COR-L47 (cell line): ENCODE measurements at regions not wholly inside any gene's neighbourhood (a gene's known extent, or its start where the extent isn't known, plus 50 kb on each side); places are given as distances from the start of the nearest gene placed in this dataset.

Experiments used
- DNase-seq: peaks from one replicate; lab custom pipeline; 2025; lab: John Stamatoyannopoulos, UW

GRCh38 chr2:16050908-16051489, 110.6 kb downstream of the MYCN start:
- DNase-seq = no peak

GRCh38 chr2:16050261-16050907, 110.0 kb downstream of the MYCN start:
- no peak for DNase-seq

- DNase-seq = no peak
Measured at GRCh38 chr2:16049406-16049805, 109.1 kb downstream of the MYCN start.

DNA sequence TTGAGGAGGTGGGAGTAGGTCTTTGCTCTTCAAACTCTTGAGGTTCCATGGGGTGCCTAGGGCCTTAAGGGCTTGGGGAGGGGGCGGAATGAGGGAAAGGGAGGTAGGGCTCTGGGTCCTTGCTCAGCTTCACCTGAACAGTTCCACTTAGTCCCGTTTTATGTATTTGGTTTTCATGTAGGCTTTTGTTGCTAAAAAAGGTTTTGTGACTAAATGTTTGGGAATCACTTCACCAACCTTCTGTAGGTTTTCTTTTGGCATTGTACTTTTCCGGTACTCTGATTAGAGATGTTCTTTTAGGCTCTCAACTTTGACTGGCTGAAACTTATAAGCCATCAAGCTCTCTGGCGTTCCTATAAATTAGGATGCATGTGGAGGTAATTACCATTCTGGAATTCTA, 108.1 kb downstream of the MYCN start:
- DNase-seq = no peak

DNA sequence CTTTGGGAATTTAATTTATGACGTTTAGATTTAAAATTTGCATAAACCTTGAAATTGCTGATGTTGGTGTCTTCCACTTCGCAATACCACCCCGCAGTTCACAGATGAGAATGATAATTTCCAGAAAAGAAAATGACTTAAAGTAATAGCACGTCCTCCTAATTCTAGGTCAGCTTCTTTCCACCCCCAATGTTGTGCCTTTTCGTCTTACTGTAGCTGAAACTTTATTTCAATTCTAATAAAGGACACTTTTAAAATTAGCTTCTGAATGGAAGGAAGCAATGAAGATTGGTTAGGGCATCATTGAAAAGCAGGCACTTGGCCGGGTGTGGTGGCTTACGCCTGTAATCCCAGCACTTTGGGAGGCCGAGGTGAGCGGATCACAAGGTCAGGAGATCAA, 107.4 kb downstream of the MYCN start:
- DNase-seq = no peak

DNA sequence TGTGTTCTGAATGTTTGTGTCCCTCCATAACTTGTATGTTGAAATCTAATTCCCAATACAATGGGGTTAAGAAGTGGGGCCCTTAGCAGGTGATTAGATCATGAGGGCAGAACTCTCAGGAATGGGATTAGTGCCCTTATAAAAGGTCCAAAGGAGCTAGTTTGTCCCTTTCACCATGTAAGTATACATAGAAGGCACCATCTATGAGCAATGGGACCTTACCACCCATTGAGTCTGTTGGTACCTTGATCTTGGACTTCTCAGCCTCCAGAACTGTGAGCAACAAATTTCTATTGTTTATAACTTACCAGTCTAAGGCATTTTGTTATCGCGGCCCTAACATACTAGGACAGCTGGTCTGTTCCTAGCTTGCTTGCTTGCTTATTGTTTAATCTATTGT, 106.3 kb downstream of the MYCN start:
- DNase-seq = no peak

DNA sequence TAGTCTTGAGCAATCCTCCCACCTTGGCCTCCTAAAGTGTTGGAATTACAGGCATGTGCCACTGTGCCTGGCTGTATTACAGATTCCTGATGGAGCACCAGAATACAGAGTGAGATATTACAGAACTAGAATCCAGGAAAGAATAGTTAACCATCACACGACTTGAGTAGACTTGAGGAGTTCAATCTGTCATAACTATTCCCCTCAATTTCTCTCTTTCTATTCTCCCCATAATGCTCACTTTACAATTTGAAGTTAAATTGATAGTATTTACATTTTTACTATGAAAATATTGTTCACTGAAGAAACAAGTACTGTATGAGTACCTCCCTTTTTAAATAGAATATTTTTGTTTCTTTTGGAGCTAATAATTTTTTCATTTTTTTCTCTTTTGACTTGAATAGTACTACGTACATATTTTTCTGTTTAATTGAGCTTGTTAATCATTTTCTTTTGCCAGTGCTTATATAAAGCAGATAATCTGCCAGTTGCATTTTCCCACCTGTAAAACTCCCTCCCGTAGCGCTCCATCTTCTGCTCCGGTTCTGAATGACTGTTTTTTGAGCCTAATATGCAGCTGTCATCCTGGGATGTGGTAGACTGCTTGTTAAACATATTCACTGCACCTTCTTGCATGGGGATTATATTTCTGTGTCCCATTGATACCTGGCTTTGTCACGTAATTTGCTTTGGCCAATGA, 105.5 kb downstream of the MYCN start:
- DNase-seq = no peak

DNA sequence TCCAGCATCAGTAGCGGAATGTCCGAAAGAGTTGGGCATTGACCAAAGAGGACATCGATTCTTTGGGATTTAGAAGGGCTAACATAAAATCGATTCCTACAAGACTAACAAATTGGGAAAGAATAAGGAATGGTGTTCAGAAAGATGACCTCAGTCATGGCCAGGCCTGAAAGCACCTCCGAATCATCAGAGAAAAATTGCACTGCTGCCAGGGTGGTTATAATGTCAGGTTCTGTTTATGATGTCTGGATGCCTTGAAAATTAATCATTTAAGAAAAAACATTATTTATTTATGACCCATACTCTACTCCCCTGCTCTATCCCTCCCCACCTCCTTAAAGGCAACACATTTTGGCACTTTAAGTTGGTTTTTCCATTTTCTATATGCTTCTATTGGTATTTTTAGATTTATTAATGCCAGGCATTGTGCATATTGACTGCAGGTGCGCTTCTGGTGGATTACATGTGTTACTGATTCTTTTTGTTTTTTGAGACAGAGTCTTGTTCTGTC, 104.7 kb downstream of the MYCN start:
- no peak for DNase-seq

DNA sequence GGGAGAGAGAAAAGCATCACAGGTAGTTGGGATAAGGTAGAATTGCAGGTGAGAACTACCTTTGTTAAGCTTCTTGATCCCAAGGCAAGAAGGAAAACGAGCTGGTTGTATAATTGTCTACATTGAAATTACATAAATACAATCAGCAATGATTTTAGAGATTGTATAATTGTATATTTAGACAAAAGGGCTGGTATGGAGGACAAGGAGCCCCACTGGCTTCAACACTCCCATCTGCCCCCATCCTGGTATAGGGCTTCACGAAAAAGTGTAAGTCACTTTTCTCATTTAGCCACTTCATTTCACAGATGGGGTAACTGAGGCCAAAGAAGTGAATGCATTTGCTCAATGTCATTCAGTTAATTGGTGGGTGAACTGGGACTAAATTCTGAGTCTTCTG, 103.3 kb downstream of the MYCN start:
- no peak for DNase-seq

DNA sequence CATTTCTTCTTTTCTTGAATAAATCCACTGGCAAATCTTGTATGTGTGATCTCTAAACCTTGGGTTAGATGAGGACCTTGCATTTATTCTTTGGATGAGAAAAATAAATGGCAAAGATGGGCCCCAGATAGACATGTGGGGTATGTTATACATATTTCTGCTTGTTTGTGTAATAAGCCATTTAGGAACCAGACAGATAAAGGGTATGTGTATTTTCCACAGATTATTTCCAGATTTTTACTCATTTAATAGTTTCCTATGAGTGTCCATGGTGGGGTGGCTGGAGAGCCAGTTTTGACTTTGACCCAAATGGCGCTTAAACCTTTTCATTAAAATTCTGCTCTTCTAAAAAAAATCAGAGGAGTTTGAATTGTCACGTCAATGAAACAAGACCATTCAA, 102.8 kb downstream of the MYCN start:
- no peak for DNase-seq

GRCh38 chr2:16042201-16042700, 101.9 kb downstream of the MYCN start:
- DNase-seq = no peak

DNA sequence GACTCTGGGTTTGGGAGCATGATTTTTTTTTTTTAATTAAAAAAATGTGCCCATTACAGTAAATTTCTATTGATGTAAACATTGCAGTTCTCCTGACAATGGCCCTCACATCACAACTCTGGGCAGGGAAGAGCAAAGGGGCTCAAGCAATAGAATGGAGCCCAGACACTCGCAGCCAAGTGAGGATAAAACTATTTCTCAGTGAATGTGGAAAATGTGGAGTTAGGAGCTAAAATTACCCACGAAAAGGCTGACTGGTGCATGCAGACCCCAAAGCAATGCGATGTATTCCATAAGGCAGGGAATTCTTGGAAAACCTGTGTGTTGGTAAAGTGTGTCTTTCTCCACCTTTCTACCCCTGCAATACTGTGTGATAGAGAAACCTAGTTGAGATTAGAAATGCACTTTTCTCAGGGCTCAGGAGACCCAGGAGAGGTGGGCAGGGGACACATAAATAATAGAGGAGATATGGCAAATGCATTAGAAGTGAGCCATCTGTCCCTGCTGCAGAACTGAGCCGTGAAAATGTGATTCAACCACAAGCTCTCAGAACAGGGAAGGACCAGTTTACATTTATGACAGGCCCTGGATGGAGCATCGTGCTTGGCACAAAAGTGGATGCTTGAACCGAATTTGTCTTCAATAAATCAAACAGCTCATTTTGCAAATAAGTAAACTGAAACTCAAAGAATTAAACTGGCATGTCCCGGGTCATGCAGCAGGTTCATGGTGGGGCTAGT, 100.1 kb downstream of the MYCN start:
- DNase-seq = no peak

- DNase-seq = no peak
Measured at GRCh38 chr2:16039823-16040222, 99.5 kb downstream of the MYCN start.

- DNase-seq = no peak
Measured at GRCh38 chr2:16039055-16039454, 98.7 kb downstream of the MYCN start.

DNA sequence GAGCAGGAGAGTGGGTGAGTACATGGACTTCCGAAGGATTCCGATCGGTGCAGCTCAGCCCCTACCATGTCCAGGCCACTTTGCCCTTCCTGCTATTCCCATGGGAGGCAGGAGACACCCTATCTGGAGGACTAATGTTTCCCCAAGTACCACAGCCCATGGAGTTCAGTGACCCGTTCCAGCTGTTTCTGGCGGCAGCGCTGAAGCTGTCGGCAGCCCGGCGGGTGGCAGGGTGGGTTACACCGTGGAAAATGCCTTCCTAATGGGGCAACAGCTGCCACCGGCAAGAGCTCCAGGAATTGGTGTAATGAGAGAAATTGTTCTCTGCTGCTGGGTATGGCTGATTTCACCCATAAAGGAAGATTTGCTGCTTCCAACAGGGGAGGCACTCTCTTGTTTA, 98.3 kb downstream of the MYCN start:
- DNase-seq = no peak

DNA sequence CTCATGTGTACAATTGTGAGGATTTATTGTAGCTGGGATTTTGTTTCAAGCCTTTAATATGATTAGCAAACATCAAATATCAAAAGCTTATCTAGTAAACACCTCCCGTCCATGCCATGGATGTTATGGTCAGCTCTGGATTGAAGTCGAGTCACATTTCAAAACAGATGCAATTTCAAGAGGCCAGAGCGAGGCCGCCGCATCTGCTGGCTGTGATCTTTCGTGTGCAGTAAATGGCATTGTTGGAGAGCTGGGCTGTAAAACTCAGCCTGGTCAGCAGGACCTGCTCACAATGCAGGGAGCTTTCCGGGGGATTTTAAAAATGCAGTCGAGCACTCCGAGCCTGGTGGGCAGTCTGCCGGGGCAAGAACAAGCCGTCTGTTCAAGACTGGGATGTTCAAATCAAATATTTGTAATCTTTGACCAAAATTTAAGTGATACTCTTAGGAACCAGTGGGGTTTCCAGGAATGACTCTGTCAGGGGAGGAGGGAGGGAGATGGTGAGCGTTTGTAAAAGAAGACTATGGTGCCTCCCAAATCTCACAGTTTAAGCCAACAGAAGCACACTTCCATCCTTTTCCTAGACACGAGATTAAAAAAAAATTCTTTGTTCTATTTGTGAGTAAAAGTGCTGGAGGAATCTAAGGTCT, 97.6 kb downstream of the MYCN start:
- no peak for DNase-seq

DNA sequence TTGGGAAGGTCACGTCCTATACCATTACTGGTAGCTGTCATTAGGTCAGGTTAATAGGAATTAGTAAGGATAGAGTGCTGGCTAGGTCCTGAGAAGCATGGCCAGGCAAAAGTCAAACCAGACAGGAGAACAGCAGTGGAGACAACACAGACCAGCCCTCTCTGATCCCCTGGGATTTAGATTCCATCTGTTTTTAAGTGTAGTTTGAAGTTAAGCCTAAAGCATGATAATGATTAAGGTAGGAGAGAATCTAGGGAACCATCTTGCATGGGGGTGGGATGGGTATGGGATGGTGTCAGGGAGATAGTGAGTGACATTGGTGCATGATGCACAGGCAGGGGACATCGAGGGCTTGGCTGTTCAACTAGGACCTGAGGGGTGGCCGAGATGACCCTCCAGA, 96.6 kb downstream of the MYCN start:
- no peak for DNase-seq

DNA sequence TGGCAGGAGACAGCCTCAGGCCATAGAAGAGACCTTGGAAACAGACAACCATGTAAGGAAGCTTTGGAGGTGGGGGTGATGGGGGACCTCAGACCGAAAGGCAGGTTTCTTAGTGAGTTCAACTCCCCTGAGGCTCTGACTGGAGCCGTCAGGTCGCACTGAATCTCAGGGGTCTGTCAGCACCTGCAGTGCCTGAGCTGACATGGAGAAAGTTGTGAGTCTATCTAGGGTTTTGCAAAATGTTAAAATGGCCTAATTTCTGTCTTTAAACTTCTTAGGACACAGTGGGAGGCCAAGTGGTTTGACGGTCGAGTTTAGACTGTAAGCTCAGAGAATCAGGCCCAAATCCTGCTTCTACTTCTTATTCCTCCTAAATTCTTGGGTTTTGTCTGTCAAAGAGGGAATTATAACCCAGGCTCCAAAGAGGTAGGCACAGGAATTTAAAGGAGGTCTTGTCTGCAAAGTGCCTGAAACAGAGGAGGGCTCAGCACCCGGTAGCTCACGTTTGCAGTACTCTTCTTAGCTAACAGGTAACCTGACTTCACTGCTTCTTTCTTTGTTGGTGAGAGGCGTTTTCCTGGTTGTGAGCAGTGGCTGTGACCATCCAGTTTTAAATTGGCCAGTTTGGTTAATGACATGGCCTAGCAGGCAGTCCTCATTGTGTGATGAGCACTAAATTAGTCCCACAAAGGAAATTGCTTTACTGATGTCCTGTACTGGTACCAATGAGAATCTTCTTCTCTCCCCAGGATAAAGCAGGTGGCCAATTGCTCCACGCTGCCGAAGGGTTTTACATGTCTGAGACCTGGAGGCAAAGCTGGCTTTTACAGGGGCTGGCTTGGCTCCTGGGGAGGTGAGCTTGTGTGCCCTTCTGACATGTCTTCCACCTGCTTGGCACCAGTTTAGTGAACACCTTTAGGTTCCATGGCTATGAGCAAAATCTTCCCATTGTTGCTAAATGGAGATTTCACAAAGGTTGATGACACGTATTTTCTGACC, 95.7 kb downstream of the MYCN start:
- DNase-seq = no peak

GRCh38 chr2:16034975-16035746, 94.8 kb downstream of the MYCN start:
- DNase-seq = no peak
